Activated T-cell treated with anti-CD3 and anti-CD28 coated beads for 48 hours (primary cell): ENCODE measurements at regions not wholly inside any gene's neighbourhood (a gene's known extent, or its start where the extent isn't known, plus 50 kb on each side); places are given as distances from the start of the nearest gene placed in this dataset.

ENCODE experiments used
- DNase-seq: peaks from one replicate; pipeline ENCODE4 v3.0.0-alpha.2; 2020; ENCODE audit warnings: low read depth

GRCh38 chr16:85173981-85174751, 61.9 kb upstream of the CIBAR2 start:
- no peak for DNase-seq

- DNase-seq: no peak
Observed at GRCh38 chr16:85174871-85175723, 62.8 kb upstream of the CIBAR2 start.

- DNase-seq: no peak
Observed at GRCh38 chr16:85175724-85176233, 63.5 kb upstream of the CIBAR2 start.

GRCh38 chr16:85176541-85177447, 64.5 kb upstream of the CIBAR2 start:
- DNase-seq: no peak

DNA sequence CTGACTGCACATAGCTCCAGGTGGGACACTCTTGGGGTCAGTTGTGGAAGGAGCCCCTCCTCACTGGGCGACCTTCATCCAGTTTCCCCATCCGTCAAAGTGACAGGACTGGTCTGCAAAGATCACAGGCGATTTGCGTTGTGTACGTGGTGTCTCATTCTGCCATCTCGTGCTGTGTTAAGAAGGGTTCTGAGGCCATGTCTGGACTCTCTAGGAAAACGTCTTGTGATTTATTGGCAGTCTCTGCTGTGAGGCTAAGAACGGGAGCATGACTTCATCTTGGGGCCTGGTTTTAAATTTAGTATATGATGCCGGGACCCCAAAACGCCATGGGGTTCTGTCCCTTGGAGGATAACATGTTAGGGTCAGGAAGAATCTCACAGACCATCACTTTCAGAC, 65.2 kb upstream of the CIBAR2 start:
- DNase-seq: no peak

DNA sequence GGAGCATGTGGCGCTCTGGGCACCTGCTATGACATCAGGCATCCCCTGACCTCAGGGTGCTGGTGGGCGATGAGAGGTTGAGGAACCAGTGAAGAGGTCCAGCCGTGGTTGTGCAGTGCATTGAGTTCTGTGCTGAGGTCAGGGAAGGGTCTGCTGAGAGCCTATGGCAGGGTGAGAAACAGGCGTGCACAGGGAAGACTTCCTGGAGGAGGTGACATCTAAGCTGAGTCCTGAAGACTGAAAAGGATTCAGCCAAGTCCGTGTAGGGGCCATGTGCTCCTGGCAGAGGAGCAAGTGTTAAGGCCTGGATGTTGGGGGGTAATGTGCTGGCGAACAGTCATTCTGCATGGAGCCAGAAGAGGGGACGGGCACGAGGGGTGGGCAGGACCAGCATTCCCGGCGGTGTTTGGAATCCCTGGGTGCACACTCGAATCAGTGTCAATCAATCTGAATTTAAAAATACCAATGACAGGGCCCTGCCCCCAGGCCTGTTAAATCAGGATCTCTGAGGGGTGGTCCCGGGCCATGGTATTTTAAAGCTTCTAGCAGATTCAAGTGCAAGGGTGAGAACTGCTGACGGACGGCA, 65.8 kb upstream of the CIBAR2 start:
- no peak for DNase-seq

DNA sequence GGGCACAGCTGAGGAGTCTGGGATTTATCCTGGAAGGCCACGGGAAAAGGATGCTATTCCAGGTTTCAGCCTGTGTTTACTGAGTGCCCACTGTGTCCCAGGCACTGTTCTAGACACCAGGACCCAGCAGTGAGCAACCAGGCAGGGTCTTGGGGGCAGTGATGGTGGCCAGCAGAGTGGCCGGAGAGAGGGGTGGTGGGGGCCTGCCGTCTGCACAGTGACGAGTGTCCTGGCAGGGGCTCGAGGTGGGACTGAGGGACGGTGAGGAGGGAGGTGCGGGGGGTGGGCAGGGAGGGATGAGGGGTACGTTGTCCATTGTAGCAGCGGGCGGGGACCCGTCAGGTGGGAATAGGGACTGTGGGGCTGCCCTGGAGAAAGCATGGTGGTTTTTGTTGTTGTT, 66.3 kb upstream of the CIBAR2 start:
- no peak for DNase-seq

DNA sequence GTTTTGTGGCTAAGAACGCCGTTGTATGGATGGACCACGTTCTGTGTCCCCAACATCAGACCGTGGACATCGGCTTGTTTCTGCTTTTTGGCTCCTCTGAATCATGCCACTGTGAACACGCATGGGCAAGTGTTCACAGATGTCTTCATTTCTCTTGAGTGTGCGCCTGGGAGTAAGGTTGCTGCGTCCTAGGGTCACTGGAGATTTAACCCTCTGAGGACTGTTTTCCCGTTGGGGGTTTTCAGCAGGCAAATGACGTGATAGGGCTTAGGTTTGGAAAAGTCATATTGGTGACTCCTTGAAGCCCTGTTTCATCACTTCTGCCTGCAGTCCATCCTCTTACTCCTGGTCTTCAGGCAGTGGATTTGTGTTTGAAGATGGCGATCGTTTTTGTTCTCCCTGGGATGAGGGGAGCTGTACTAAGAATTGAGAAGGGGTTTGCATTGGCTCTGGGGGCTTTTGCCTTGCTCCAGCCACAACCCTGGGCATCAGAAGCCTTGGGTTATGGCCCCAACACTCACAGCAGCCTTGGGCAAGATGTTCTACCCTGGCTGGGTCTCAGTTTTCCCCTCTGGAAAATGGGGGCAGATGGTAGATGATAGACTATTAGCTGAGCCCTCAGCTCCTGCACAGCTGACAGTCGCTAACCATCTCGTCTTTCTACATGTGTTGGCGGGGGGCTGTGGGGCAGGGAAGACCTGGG, 67.2 kb upstream of the CIBAR2 start:
- no peak for DNase-seq

DNA sequence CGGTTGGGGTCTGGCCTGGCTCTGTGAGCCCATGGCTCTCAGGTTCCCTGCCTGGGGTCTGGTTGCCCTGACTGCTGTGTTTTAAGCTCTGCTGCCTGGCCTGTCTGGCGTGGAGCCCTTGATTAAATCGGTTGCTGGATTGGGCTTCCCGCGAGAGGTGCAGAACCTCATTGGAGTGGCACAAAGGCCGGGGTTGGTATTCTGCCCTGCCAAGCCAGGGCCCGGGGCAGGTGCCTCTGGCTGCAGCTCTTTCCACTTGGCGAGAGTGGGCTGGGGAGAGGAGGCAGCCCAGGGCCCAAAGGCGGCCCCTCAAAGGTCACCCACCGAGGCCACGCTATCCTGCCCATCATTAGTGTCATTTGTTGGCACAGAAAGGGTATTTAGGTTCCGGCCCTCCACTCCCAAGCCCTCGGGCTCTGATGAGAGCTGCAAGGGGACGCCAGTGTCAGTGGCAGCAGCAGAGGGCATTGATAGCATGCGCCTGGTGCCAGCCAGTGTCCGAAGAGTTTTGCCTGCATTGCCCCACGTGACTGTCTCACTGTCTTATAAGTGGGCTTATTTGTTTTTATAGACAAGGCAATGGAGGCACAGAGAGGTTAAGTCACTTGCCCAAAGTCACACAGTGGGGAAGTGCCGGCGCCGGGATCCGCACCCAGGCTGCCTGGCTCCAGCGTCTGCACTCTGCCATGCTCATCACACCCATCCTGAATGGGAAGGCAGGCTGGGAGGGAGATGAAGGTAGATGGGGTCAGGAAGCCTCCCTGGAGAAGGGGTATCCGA, 68.0 kb upstream of the CIBAR2 start:
- no peak for DNase-seq

DNA sequence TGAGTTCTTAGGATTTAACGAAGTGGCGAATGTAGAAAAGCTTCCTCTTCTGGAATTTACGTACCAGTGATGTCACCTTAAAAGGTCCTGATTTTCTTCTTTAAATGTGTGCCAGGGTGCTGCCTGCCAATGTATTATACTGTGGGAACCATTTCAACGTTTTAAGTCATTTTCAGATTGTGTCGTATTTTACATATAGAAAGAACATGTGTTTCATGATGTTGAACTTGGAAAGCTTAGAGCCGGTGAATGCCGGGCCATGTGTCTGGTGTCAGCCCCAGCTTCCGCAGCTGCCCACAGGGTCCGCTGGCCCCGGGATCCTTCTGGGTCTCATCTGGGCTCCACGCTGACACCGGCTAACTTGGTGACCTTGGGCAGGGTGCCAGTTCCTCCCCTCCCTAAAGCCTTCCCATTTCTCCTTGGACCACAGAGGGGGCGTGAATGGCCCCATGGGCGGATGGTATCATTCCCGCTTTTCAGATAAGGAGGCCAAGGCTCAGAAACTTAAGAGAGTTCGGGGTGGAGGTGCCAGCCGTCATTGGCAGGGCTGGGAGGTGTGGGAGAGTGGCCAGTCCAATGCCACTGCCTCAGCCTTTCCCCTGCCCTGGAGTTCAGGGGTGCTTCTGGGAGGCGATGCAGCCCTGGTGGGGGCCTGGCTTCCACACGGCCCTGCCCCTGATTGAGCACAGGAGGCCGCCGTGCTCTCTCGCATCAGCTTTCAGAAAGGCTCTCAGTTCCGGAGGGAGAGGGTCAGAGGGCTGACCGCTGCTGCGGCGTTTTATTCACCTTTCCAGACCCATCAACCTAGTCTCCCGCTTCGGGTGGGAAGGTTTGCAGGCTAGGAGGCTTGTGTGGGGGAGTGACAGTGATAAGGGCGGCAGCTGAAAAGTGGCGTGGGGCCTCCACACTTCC, 68.8 kb upstream of the CIBAR2 start:
- no peak for DNase-seq

DNA sequence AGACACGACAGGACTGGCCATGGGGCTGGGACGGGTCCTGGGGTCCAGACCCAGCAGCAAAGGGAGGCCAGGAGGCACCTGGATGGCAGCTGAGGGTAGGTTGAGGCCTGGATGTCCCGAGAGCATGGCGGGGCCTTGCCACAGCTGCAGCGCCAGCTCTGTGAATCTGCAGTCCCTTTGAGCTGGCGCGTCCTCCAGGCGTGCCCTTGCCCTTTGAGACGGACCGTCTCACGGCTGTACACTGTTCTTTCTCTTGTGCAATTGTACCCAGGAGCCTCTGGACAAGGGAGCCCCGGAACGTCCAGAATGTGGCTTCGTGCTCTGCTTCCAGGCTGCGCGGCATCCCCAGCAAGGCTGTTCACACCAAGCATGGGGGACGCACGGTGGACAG, 69.5 kb upstream of the CIBAR2 start:
- DNase-seq: no peak

- DNase-seq: no peak
Observed at GRCh38 chr16:85182286-85182685, 70.0 kb upstream of the CIBAR2 start.

DNA sequence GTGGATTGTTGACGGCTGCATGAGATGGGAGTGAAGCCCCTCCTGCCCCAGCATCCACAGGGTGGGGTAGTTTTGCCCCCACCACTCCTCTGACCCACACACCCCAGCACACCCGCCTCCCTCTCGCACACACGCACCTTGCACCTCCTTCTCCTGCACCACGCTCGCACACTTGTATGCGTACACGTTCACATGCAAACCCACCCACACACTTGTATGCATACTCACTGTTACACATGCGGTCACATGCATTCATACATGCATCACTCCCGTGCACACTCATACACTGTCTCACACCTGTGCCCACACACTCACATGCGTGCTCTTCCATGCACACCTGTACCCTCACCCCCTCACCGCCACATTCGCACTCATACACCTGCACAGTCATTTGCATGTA, 70.5 kb upstream of the CIBAR2 start:
- no peak for DNase-seq

- no peak for DNase-seq
Observed at GRCh38 chr16:85183564-85183963, 71.3 kb upstream of the CIBAR2 start.

GRCh38 chr16:85184404-85184803, 72.1 kb upstream of the CIBAR2 start:
- no peak for DNase-seq

- DNase-seq: no peak
Observed at GRCh38 chr16:85185303-85186100, 73.2 kb upstream of the CIBAR2 start.

GRCh38 chr16:85187002-85187401, 74.7 kb upstream of the CIBAR2 start:
- no peak for DNase-seq

DNA sequence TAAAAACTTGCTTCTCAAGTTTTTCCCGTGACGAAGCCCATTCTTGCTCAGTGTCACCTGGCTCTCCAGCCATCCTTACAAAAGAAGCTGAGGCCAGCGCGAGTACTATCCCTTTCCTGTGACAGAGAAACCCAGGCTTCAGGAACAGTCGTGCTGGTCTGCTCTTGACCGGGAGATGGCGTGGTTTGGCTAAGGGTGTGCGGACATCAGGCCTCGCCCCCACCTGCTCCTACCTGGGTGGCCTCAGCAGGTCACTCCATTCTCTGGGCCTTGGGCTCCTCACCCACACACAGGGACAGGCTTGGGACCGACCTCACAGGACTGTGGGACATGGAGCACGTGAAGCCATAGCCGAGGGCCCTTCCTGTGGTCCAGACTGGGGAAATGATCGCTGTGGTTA, 75.2 kb upstream of the CIBAR2 start:
- no peak for DNase-seq
